Transverse colon (tissue), 4 donors: ENCODE measurements at regions not wholly inside any gene's neighbourhood (a gene's known extent, or its start where the extent isn't known, plus 50 kb on each side); places are given as distances from the start of the nearest gene placed in this dataset.

Experiments used
- CTCF ChIP-seq, 5 experiments: fragments of 200-600 bp in 3 of 5; fragments of 450-650 bp in 2 of 5; sonication (generic) in 3 of 5; IDR thresholded peaks; 1 replicate in 2 of 5; 2 replicates in 3 of 5; pipeline ENCODE4 v1.5.1; 2016 to 2017; ENCODE audit warnings: antibody characterized with exemption in 5 of 5, inconsistent platforms in 3 of 5, mild to moderate bottlenecking in 2 of 5, moderate library complexity in 1 of 5
- EP300 ChIP-seq: sonication (generic); formaldehyde crosslinking; IDR thresholded peaks from one replicate; pipeline ENCODE4 v1.6.1; 2017; ENCODE audit warnings: antibody characterized with exemption, low read depth
- POLR2AphosphoS5 ChIP-seq, 3 donors: sonication (generic); formaldehyde crosslinking; IDR thresholded peaks; one replicate each; pipeline ENCODE4 v1.6.1; 2016; ENCODE audit warnings: antibody characterized with exemption in 3 of 3

- TF ChIP-seq CTCF (IDR thresholded peaks at IDR 0.05) (no peak), POLR2AphosphoS5 (IDR thresholded peaks at IDR 0.05) (no peak), EP300 (no peak)
These were observed 192.8 kb upstream of the NRIP1 start for GRCh38 chr21:15257646-15258045.
